Adipocyte (in vitro differentiated cells): ENCODE measurements at regions not wholly inside any gene's neighbourhood (a gene's known extent, or its start where the extent isn't known, plus 50 kb on each side); places are given as distances from the start of the nearest gene placed in this dataset.

Source experiments
- DNase-seq: peaks from one replicate; pipeline ENCODE4 v3.0.0-alpha.2; 2015; ENCODE audit warnings: low read depth
- H3K27me3 ChIP-seq: replicated peaks from 2 replicates; pipeline ENCODE4 v1.7.0; 2013; ENCODE audit warnings: mild to moderate bottlenecking, low read length, moderate library complexity; ENCODE audit not compliant: control insufficient read depth, insufficient read depth
- H3K36me3 ChIP-seq: 2 replicates; pipeline ENCODE4 v1.7.0; 2013; ENCODE audit warnings: low read length, mild to moderate bottlenecking, moderate library complexity; ENCODE audit not compliant: control insufficient read depth, insufficient read depth, severe bottlenecking
- H3K4me1 ChIP-seq: 2 replicates; pipeline ENCODE4 v1.7.0; 2013; ENCODE audit warnings: mild to moderate bottlenecking, low read length, moderate library complexity; ENCODE audit not compliant: control insufficient read depth, insufficient read depth
- H3K4me3 ChIP-seq: 2 replicates; pipeline ENCODE4 v1.7.0; 2013; ENCODE audit warnings: mild to moderate bottlenecking, low read length, moderate library complexity
- H3K9ac ChIP-seq: 2 replicates; pipeline ENCODE4 v1.7.0; 2013; ENCODE audit warnings: mild to moderate bottlenecking, low read length, moderate library complexity
- H3K9me3 ChIP-seq: 2 replicates; pipeline ENCODE4 v1.7.0; 2013; ENCODE audit warnings: mild to moderate bottlenecking, low read length, moderate library complexity; ENCODE audit not compliant: control insufficient read depth

- Histone ChIP-seq H3K4me1 (peaks cover 23% of the 10 kb centered on the region), H3K27me3 (peaks cover 6% of the 10 kb centered on the region), H3K4me3 (no peak overlapping the region), H3K9me3 (peaks cover 12% of the 10 kb centered on the region), H3K36me3 (no peaks in the 10 kb centered on the region), H3K9ac (no peak overlapping the region)
- DNase-seq, result no peak
Observed at GRCh38 chr1:232894436-232894835, 56.0 kb upstream of the NTPCR start.

- Histone ChIP-seq H3K9me3 (peaks cover 8% of the 10 kb centered on the region), H3K27me3 (peaks cover 9% of the 10 kb centered on the region), H3K4me1 (no peaks in the 10 kb centered on the region), H3K36me3 (no peaks in the 10 kb centered on the region), H3K9ac (no peak overlapping the region), H3K4me3 (no peak overlapping the region)
- DNase-seq, result no peak
Observed at GRCh38 chr1:232897949-232898465, 52.4 kb upstream of the NTPCR start.

- Histone ChIP-seq H3K9ac (no peak overlapping the region), H3K4me3 (no peak overlapping the region), H3K36me3 (no peaks in the 10 kb centered on the region), H3K27me3 (peaks cover 9% of the 10 kb centered on the region), H3K4me1 (no peaks in the 10 kb centered on the region), H3K9me3 (peaks cover 7% of the 10 kb centered on the region)
- DNase-seq, result no peak
Observed at GRCh38 chr1:232899268-232899667, 51.1 kb upstream of the NTPCR start.

GRCh38 chr1:232899839-232900238 is 50.6 kb upstream of the NTPCR start:
- peaks cover 9% of the 10 kb centered on the region for H3K27me3 ChIP-seq
- no peak overlapping the region for H3K4me3 ChIP-seq
- H3K4me1 ChIP-seq, result no peaks in the 10 kb centered on the region
- H3K9me3 ChIP-seq, result peaks cover 1% of the 10 kb centered on the region
- H3K9ac ChIP-seq, result no peak overlapping the region
- no peaks in the 10 kb centered on the region for H3K36me3 ChIP-seq
- DNase-seq, result no peak
